OCI-LY7 (cell line): ENCODE measurements at regions not wholly inside any gene's neighbourhood (a gene's known extent, or its start where the extent isn't known, plus 50 kb on each side); places are given as distances from the start of the nearest gene placed in this dataset.

Experiments
- CTCF ChIP-seq: fragments of 200-600 bp; sonication (generic); conservative IDR thresholded peaks from 2 replicates; pipeline ENCODE4 v1.5.1; 2014; ENCODE audit warnings: mild to moderate bottlenecking, antibody characterized with exemption, low read length, moderate library complexity, mixed read lengths
- EZH2phosphoT487 ChIP-seq: fragments of 200-600 bp; sonication (generic); IDR thresholded peaks from 2 replicates; pipeline ENCODE4 v1.6.1; 2018; ENCODE audit warnings: low read depth, borderline replicate concordance, mild to moderate bottlenecking, mixed run types, antibody characterized with exemption, low read length, moderate library complexity, mixed read lengths

GRCh38 chr3:166630190-166630589 lies 749.9 kb downstream of the ZBBX start:
- TF ChIP-seq CTCF: no peak
- TF ChIP-seq EZH2phosphoT487: no peak
